Left ventricle myocardium superior (tissue), 1 donor: ENCODE measurements at regions not wholly inside any gene's neighbourhood (a gene's known extent, or its start where the extent isn't known, plus 50 kb on each side); places are given as distances from the start of the nearest gene placed in this dataset.
"Not testable (repeated sequence)": the region's sequence is repeated elsewhere in the genome, so short reads cannot be mapped to it uniquely, and the experiment has no call there.

ENCODE experiments used
- ATAC-seq: fragments of 200-7000 bp; cut with Tn5 transposase; one replicate; pipeline ENCODE4 v1.9.1; 2020; ENCODE audit warnings: mild to moderate bottlenecking, moderate library complexity
- DNase-seq: peaks from one replicate; pipeline ENCODE4 v3.0.0-alpha.2; 2020
- intact Hi-C: fragments of 100-400 bp; cut with micrococcal nuclease; formaldehyde crosslinking; loops from one replicate; pipeline ENCODE4 v1.11.0; 2022
- donor health status: DM: no; HTN: yes; CAD: no; lungs with severe emphysema.

DNA sequence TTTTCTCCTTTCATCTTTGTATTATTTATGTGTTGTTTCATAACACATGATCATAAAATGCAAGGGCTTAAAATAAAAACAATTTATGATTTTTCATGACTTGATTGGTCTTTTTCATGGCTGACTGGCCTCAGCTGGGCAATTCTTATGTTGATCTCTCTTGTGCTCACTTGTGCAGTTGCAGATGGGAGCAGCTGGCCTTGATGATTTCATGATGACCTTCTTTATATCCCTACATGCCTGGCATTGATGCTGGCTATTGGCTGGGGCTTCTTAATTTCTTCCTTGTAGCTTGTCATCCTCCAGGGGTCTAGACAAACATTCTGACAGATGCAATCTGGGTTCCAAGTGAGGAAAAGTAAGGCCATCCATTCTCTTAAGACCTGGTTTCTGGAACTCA is 1832.8 kb upstream of the FLRT2 start:
- DNase-seq, result no peak
- intact Hi-C loops, result no loop called here
- ATAC-seq, result no peak

DNA sequence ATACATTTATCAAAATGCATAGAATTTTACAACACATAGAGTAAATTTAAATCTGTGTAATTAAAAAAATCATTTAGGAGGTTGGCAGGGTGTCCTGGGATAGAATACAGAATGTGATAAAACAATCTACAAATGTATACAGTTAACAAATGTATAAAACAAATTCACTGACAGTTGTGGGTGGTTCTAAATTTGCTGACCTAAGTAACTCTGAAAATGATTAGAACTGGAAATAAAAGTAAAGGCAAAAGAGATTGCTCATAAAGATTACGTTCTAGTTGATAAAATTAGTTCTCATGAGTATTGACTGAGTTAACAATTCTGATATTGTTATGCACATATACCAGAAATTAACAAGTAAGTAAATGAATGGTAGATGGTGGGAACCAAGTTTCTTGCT is 1827.3 kb upstream of the FLRT2 start:
- ATAC-seq (no peak), DNase-seq (no peak)
- intact Hi-C loops, result no loop called here

DNA sequence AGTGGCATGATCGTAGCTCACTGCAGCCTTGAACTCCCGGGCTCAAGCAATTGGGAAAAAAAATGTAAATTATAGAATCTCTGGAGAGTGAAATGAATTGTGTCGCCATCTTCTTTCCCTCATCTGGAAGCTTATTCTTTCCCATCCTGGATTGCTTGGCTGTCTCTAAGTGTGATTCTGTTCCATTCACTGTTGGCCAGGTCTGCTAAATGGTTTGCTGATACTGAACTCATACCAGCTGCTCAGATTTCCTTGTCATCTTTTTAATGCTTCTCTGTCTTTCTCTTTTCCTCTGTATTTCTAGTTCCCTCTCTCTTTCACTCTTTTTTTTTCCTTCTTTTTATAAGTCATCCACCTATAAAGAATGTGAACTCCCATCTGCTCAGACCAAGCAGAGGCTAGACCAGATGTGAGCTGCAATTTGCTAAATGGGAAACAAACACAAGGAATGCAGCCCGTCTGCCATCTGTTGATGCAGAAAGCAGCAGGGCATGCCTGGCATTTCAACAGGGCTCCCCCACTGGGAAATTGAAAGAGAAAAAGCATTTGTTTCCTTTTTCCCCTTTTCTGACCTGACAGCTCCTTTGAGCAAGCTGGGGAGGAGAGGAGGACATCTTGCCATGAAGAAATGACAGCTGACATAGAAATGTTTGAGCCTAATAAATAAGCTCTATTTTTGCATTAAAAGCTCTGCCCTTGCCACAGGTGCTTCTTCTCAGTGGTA is 1823.6 kb upstream of the FLRT2 start:
- intact Hi-C loops, result no loop called here
- ATAC-seq (no peak), DNase-seq (no peak)

DNA sequence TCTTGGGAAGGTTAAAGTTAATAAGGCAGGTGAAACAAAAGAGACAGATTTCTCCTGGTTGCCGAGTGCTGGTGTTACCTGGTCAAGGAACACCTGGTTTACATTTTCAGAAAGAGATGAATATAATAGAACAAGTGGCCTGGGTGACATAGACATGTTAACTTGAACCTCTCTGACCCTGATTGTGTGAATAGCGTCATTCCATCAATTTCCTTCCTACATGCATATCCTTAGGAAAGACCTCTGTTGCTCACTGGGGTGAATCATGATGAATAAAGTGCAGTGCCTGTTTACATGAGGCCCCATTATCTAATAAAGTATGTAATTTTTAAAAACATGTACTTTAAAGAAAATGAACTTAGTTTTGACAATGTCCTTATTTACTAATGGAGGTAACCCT is 1822.9 kb upstream of the FLRT2 start:
- DNase-seq (no peak), ATAC-seq (no peak)
- intact Hi-C loops, result no loop called here

DNA sequence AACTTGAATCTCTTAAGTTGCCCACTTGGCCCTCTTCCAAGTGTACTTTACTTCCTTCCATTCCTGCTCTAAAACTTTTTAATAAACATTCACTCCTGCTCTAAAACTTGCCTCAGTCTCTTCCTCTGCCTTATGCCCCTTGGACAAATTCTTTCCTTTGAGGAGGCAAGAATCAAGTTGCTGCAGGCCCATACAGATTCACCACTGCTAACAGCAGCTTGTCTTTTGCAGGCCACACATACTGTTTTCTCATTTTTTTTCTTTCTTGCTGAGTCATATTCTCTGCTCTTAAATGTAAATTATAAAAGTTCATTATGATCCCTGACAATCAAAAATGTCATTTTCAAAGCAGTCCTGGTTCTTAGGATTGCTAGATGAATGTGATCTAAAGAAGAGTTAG is 1820.8 kb upstream of the FLRT2 start:
- ATAC-seq, result no peak
- no peak for DNase-seq
- intact Hi-C loops, result no loop called here

DNA sequence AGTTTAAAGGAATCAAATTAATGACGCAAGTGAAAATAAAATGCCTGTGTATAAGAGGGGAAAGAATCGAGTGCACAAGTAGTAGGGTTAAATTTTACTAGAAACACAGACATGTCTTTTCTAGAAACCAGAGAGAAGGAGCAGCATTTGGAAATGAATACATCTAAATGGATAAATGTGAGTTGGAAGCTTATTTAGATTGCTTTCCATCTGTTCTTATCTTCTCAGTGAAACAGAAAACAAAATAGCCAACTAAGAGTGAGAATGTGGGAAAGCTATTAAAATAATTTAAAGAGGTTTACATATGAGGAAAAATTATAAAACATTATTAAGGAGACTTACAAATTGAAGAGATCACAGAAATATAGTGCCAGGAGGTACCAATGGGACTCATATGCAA is 1818.9 kb upstream of the FLRT2 start:
- no peak for DNase-seq
- ATAC-seq, result no peak
- intact Hi-C loops, result no loop called here

DNA sequence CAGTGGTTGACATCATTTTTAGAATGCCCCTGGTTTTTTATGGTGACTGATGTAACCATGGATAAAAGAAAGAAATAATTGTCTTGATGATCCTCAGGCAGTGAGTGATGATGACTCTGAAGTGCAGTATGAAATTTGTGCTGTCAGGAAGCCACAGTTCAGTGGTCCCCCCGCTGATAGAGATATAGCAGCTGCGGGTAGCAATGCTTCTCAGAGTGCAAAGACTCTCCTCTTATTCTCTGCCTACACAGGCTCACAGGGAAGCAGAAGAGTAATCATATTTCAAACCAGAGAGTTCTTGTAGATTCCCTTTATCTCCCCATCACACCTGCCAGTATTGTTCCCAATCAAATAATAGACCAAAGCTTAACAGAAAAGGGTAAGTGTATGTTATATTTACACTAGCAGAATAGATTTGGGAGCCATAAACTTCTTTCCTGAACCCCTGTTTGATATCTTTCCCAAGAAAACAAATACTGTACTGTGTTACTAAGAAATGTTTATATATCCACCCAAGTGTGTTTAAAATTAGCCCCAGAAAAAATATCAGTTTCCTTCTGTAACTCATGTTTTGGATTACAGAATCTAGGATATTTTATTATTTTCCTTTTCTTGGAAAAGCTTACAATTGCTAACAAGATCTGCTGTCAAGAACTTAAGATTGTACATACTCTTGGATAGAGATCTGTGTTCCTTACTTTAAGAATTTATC is 1817.4 kb upstream of the FLRT2 start:
- ATAC-seq (no peak), DNase-seq (no peak)
- intact Hi-C loops, result no loop called here

DNA sequence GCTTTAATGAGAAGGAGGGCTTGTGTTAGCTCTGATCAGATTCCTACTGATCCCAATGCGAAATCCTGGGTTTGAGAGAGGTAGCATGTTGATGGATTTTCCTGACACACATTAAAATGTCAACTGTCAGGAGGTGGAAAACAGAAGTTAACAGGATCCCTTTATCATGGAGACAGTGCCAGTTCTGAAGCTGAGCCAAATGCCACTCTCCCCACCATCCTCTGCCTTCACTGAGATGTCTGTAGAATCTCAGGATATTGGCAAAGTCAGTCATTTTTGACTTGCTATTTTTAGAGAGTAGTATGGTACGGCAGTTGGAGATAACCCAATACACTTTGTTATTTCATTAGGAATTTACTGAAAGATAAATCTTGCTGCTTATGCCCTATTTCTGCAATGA is 1816.2 kb upstream of the FLRT2 start:
- ATAC-seq, result no peak

DNA sequence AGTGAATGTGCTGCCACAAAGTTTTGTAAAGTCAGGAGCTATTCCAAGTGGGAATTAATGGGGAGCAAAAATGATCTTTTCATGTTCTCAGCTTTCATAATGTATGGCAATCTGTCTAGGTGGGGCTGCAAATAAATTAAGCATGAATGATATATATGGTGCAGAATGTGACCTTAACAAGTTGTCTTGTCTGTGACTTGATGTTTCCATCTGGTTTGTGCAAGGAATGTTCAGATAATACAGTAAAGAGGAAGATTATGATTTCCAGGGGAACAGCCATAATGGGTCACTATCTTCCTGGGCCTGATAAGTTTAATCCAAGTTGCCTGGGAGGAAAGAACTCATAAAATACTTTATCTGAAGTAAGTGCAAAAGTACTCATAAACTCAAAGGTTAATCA is 1815.8 kb upstream of the FLRT2 start:
- intact Hi-C loops, result no loop called here
- DNase-seq (no peak), ATAC-seq (no peak)

More for the DNA sequence above, 1816.2 kb upstream of the FLRT2 start:
- intact Hi-C loops, result no loop called here
- no peak for DNase-seq

DNA sequence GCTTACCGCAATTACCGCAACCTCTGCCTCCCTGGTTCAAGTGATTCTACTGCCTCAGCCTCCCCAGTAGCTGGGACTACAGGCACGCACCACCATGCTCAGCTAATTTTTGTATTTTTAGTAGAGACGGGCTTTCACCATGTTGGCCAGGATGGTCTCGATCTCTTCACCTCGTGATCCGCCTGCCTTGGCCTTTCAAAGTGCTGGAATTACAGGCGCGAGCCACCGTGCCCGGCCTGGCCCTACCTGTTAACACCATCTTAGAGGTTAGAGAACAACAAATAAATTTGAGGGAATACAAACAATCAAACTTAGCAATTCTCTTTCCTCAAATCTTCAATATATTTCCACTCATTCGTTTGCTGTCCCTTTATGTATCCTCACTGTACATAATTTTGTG is 1810.5 kb upstream of the FLRT2 start:
- ATAC-seq, DNase-seq, intact Hi-C loops: not testable (repeated sequence)

DNA sequence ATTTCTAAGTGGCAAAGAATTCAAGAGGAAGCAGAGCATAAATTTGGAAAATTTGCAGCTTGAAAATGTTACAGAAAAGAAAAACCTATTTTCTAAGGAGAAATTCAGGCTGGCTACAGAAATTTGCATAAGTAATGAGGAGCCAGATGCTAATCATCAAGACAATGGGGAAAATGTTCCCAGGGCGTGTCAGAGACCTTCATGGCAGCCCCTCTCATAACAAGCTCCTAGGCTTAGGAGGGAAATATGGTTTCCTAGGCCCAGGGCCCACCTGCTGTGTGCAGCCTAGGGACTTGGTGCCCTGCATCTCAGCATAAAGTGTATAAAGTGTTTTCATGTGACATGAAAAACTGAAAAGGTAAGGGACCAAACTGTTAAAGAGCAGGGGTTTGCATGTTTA is 1796.3 kb upstream of the FLRT2 start:
- intact Hi-C loops, result no loop called here
- DNase-seq (no peak), ATAC-seq (no peak)

DNA sequence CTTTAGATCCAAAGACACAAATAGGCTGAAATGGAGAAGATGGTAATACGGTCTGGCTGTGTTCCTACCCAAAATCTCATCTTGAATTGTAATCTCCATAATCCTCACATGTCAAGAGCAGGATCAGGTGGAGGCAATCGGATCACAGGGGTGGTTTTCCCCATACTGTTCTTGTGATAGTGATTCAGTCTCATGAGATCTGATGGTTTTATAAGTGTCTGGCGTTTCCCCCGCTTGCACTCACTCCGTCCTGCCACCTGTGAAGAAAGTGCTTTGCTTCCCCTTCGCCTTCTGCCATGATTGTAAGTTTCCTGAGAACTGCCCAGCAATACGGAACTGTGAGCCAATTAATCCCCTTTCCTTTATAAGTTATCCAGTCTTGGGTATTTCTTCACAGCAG is 1795.5 kb upstream of the FLRT2 start:
- no peak for DNase-seq
- intact Hi-C loops, result no loop called here

DNA sequence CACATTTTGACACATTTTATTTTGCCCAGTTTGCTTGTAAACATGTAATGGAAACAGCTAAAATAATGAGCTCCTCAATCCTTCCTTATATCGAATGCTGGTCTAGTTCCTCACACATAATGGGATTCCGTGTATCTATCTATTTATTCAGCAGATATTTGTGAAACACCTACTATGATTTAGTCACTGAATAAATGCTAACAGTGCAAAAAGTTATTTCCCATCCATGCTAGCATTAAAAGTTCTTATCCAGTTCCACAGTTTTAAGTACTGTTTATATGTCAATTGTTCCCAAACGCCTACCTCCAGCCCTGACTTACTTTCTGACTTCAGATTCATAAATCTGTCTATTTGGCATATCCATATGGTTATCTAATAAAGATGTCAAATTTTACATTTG is 1788.7 kb upstream of the FLRT2 start:
- no peak for DNase-seq
- no peak for ATAC-seq
- intact Hi-C loops, result no loop called here

More for the DNA sequence above, 1795.5 kb upstream of the FLRT2 start:
- ATAC-seq, result no peak

DNA sequence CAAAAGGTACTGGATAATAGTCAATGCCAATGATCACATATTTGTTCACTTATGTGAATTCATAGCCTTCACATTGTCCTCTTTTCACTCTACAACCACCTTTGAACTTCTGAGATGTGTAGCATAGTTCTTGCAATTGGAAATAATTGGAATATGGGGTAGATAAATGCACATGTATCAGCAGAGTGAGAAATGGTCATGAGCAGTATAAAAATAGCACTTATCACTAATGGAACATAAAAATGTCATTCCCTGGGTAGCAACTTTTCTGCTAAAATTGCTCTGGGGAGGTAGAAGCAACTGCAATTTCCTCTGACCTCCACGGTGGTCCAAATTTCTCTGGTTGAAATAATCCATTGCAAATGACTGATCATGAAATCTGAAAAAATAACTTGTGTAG is 1785.7 kb upstream of the FLRT2 start:
- no peak for ATAC-seq
- intact Hi-C loops, result no loop called here
- no peak for DNase-seq

DNA sequence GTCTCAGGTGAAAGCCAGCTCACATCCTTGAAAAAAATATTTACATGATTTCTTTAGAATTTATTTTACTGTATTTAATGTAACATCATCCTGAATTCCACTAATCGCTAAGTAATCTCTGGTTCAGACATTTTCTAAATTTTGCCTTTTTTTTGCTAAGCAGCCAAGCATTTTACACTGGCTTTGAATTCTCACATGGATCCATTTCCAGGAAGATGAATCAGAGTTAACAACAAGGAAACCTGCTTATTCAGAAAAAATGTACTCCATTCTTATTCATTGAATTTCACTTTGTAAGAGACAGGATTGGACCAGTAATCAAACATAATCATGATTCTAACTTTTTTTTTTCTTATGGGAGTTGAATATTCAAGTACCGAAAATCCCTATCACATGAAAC is 1785.1 kb upstream of the FLRT2 start:
- intact Hi-C loops, result no loop called here
- DNase-seq, result no peak

DNA sequence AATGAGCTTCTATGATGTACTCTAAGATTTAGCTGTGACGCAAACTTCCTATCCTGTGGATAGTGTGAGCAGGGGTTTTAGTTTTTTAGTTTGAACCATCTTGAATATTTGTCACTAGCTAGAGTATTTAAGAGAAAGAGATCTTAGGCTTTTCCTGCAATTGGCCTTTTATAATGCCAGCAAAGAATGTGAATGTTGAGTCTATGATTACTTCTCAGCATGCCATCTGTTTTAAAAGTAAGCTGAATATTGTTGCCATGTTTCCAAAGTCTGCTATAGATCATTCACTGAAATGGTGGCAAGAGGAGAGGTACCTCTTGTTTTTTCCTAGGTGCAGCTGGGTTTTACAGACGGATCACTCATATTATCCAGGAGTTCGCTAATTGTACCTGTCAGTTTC is 1783.6 kb upstream of the FLRT2 start:
- ATAC-seq (no peak), DNase-seq (no peak)
- intact Hi-C loops, result no loop called here

More for the DNA sequence above, 1785.1 kb upstream of the FLRT2 start:
- ATAC-seq, result no peak

DNA sequence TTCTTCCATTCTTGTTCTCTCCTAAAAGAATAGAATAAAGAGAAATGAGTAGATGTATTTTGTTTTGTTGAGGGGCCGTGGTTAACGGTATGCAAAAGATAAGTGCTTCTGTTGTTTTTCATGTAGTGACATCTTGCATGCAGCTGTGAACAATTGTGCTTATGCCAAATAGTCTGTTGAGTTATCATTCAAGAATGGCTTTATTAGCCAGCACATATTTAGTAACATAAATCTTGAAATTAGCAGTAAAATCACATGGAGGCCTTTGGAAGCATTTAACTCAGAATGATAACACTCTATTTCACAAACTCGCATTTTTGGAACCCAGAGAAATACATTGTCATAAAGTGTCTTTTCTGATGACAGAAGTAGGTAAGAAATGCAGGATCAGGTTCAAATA is 1772.0 kb upstream of the FLRT2 start:
- intact Hi-C loops, result no loop called here
- DNase-seq (no peak), ATAC-seq (no peak)

DNA sequence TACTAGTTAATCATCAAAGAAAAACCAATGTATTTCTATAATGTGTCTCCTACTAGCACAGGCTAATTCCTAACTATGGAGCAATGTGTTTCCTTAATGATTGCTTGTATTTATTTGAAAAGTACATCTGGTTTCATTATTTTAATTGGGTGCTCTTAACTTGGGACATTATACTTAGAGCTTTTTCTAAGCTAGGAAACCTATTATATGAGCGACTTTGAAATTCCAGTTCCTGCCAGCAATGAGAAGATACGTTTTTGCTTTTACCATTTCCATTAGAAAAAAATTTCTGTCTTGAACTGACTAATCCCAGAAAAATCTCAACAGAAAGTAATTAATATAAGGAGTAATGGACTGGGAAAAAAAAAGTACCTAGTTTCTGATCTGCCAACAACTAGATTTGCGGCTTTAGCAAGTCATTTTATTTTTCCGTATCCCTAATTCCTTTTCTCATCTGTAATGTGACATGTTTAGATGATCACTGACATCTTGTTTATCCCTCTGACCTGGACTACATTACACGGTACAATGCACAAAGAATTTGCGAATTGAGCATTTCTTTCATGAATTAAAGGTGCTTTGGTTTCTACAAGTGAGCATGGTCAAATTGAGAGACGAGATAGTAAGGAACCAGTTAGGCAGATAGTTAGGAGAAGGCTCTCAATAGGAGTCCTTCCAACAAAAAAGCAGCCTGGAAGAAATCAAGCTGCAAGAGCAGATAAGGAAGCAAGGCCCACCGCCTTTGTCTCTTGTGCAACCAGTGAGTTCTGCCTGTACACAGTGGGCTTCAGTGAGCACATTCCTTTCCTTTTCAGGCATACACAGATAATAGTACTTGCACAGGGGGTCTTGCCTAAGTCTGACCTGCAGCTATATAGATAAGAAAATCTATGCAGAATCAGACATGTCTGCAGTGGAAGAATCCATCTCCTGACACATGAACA is 1765.0 kb upstream of the FLRT2 start:
- ATAC-seq (no peak), DNase-seq (no peak)
- intact Hi-C loops, result no loop called here

DNA sequence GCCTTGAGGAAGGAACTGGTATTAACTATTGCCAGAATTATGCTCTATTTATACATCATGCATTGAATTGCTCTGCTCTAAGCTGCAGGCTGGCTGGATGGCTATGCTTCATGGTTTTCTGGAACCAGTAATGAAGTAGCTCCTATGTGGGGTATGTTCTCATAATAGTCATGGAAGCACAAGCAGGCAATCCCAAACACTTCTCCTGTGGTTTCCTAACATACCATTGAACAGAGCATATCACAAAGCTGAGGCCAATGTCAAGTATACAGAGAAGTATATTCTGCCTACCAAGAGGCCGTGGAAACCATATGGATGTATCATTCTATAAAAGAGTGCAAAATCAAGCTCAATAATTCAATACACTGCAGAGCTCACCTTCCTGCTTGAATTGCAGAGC is 1752.4 kb upstream of the FLRT2 start:
- no peak for DNase-seq
- intact Hi-C loops, result no loop called here
- no peak for ATAC-seq

DNA sequence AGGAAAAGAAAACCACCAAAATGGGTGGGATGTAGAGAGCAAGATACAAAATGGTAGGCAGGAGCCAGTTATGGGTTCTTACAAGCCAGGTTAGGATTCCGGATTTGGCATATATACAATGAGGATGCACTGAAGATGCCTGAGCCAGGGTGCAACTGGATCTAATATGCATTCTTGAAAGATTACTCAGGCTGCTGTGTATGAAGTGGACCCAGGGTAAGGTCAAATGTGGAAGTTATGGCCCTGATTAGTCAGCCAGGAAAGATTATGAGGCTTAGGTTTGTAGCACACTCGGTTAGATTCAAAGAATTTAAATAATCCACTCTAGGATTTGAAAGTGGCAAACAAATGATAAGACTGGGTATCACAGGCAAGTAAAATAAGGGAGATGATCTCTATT is 1750.7 kb upstream of the FLRT2 start:
- intact Hi-C loops, result no loop called here
- DNase-seq (no peak), ATAC-seq (no peak)
